Endothelial cell of umbilical vein (primary cell): ENCODE measurements at regions not wholly inside any gene's neighbourhood (a gene's known extent, or its start where the extent isn't known, plus 50 kb on each side); places are given as distances from the start of the nearest gene placed in this dataset.

ENCODE experiments used
- EZH2 ChIP-seq: IDR thresholded peaks from 2 replicates; pipeline ENCODE4 v1.6.1; 2012; ENCODE audit warnings: borderline replicate concordance, low read depth, mild to moderate bottlenecking, moderate library complexity, low read length, inconsistent platforms; ENCODE audit not compliant: severe bottlenecking
- FOS ChIP-seq: IDR thresholded peaks from 2 replicates; pipeline ENCODE4 v1.6.1; 2011; ENCODE audit warnings: mild to moderate bottlenecking, low read length, moderate library complexity, borderline replicate concordance; ENCODE audit not compliant: insufficient read depth
- GATA2 ChIP-seq: IDR thresholded peaks from 2 replicates; pipeline ENCODE4 v1.7.0; 2011; ENCODE audit warnings: low read depth, mild to moderate bottlenecking, moderate library complexity, mixed read lengths, low read length; ENCODE audit not compliant: insufficient read length, insufficient read depth
- JUN ChIP-seq: IDR thresholded peaks from 2 replicates; pipeline ENCODE4 v1.6.1; 2011; ENCODE audit warnings: borderline replicate concordance, low read depth; ENCODE audit not compliant: insufficient read length, insufficient read depth
- POLR2A ChIP-seq: IDR thresholded peaks from 2 replicates; pipeline ENCODE4 v1.6.1; 2012; ENCODE audit warnings: low read depth, mild to moderate bottlenecking, control low read depth, low read length
- TF ChIP-seq, protein P1 (sequence below), 2 donors: IDR thresholded peaks; 1 replicate in 1 of 2; 2 replicates in 1 of 2; pipeline ENCODE4 v1.5.1; 2011; ENCODE audit warnings: low read length in 2 of 2, mild to moderate bottlenecking in 2 of 2, moderate library complexity in 2 of 2, control low read depth in 1 of 2, inconsistent platforms in 1 of 2, low read depth in 1 of 2; ENCODE audit not compliant: insufficient read depth in 1 of 2; ENCODE audit errors: extremely low read depth in 1 of 2

DNA sequence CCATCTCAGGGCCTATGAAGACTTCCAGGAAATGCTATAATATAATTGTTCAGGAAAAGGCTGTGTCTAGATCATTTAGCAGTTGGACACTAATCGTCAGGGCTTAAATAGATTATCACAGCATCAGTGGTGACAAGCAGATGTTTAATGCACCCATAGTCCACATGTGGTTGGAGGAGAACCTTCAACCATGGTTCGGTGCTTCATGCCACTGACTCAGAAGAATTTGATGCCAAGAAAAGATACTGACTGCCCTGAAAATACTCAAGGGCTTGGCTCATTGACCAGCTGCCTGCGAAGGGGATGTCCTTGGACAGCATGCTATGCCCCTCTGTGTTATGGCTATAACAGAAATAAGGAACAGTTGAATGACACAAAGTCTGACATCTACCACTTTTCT lies 175.7 kb downstream of the HHIPL2 start:
- TF ChIP-seq, protein P1, sequence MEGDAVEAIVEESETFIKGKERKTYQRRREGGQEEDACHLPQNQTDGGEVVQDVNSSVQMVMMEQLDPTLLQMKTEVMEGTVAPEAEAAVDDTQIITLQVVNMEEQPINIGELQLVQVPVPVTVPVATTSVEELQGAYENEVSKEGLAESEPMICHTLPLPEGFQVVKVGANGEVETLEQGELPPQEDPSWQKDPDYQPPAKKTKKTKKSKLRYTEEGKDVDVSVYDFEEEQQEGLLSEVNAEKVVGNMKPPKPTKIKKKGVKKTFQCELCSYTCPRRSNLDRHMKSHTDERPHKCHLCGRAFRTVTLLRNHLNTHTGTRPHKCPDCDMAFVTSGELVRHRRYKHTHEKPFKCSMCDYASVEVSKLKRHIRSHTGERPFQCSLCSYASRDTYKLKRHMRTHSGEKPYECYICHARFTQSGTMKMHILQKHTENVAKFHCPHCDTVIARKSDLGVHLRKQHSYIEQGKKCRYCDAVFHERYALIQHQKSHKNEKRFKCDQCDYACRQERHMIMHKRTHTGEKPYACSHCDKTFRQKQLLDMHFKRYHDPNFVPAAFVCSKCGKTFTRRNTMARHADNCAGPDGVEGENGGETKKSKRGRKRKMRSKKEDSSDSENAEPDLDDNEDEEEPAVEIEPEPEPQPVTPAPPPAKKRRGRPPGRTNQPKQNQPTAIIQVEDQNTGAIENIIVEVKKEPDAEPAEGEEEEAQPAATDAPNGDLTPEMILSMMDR (IDR thresholded peaks at IDR 0.05; ENCODE audit: extremely low read depth in 1 of 2, insufficient read depth in 1 of 2, low read depth in 1 of 2, low read length in 2 of 2) = no peak
- TF ChIP-seq EZH2 = no peak
- no peak for TF ChIP-seq FOS
- TF ChIP-seq POLR2A = no peak
- no peak for TF ChIP-seq JUN
- TF ChIP-seq GATA2 = no peak
